NAMALWA (cell line): ENCODE measurements at regions not wholly inside any gene's neighbourhood (a gene's known extent, or its start where the extent isn't known, plus 50 kb on each side); places are given as distances from the start of the nearest gene placed in this dataset.
A peak's percentile ranks its signal among the peaks of the same experiment; 100 is the strongest.

ENCODE experiments used
- DNase-seq: peaks from one replicate; pipeline ENCODE4 v3.0.0-alpha.2; 2015; ENCODE audit warnings: low spot score

- DNase-seq = no peak
Measured at GRCh38 chr18:64717026-64717425, 568.1 kb upstream of the LINC00305 start.

GRCh38 chr18:64714086-64714485, 565.2 kb upstream of the LINC00305 start:
- peak; percentile 8 for DNase-seq

GRCh38 chr18:64713284-64713683, 564.4 kb upstream of the LINC00305 start:
- DNase-seq = peak; percentile 84

- no peak for DNase-seq
Measured at GRCh38 chr18:64712035-64712434, 563.1 kb upstream of the LINC00305 start.

GRCh38 chr18:64710105-64710861, 561.4 kb upstream of the LINC00305 start:
- no peak for DNase-seq

GRCh38 chr18:64707052-64707451, 558.2 kb upstream of the LINC00305 start:
- no peak for DNase-seq

GRCh38 chr18:64699081-64699480, 550.2 kb upstream of the LINC00305 start:
- no peak for DNase-seq

- peak; percentile 33 for DNase-seq
Measured at GRCh38 chr18:64695851-64696553, 547.1 kb upstream of the LINC00305 start.

- no peak for DNase-seq
Measured at GRCh38 chr18:64693766-64694165, 544.9 kb upstream of the LINC00305 start.

GRCh38 chr18:64692826-64693225, 543.9 kb upstream of the LINC00305 start:
- no peak for DNase-seq

- no peak for DNase-seq
Measured at GRCh38 chr18:64679121-64679520, 530.2 kb upstream of the LINC00305 start.

GRCh38 chr18:64678048-64678447, 529.2 kb upstream of the LINC00305 start:
- DNase-seq = peak; percentile 76

- no peak for DNase-seq
Measured at GRCh38 chr18:64674694-64675093, 525.8 kb upstream of the LINC00305 start.

- peak; percentile 23 for DNase-seq
Measured at GRCh38 chr18:64671293-64671692, 522.4 kb upstream of the LINC00305 start.

GRCh38 chr18:64668461-64668962, 519.6 kb upstream of the LINC00305 start:
- no peak for DNase-seq

GRCh38 chr18:64663086-64663485, 514.2 kb upstream of the LINC00305 start:
- DNase-seq = no peak

- peak; percentile 47 for DNase-seq
Measured at GRCh38 chr18:64659196-64659595, 510.3 kb upstream of the LINC00305 start.

- no peak for DNase-seq
Measured at GRCh38 chr18:64653068-64653467, 504.2 kb upstream of the LINC00305 start.

- DNase-seq = no peak
Measured at GRCh38 chr18:64650068-64650467, 501.2 kb upstream of the LINC00305 start.

GRCh38 chr18:64645753-64646152, 496.9 kb upstream of the LINC00305 start:
- DNase-seq = no peak

- no peak for DNase-seq
Measured at GRCh38 chr18:64639536-64639935, 490.6 kb upstream of the LINC00305 start.

GRCh38 chr18:64620971-64621560, 472.2 kb upstream of the LINC00305 start:
- DNase-seq = no peak

- DNase-seq = no peak
Measured at GRCh38 chr18:64618390-64618789, 469.5 kb upstream of the LINC00305 start.
